Sciatic nerve (tissue), 2 donors: ENCODE measurements at regions not wholly inside any gene's neighbourhood (a gene's known extent, or its start where the extent isn't known, plus 50 kb on each side); places are given as distances from the start of the nearest gene placed in this dataset.

Experiments used
- ATAC-seq: fragments of 200-7000 bp; cut with Tn5 transposase; one replicate; pipeline ENCODE4 v1.9.1; 2020; ENCODE audit warnings: mild to moderate bottlenecking, moderate library complexity
- DNase-seq: peaks from one replicate; pipeline ENCODE4 v3.0.0-alpha.2; 2020; ENCODE audit warnings: low spot score
- intact Hi-C: fragments of 100-400 bp; cut with DNase I; formaldehyde crosslinking; loops from one replicate; pipeline ENCODE4 v1.14.2; 2022
- donor health status: DM: no; HTN: no; CAD: no.
- donor health status: DM: no; HTN: no; CAD: no.

- no peak for ATAC-seq
- intact Hi-C loops: no loop called here
- DNase-seq: no peak
Measured at GRCh38 chr3:180092889-180093288, 56.2 kb upstream of the PEX5L start.

GRCh38 chr3:180093535-180093934 is 56.8 kb upstream of the PEX5L start:
- no peak for DNase-seq
- intact Hi-C loops: no loop called here
- ATAC-seq: no peak

GRCh38 chr3:180097626-180098025 is 60.9 kb upstream of the PEX5L start:
- DNase-seq (no peak), ATAC-seq (no peak)
- intact Hi-C loops: no loop called here

- intact Hi-C loops: no loop called here
- DNase-seq (no peak), ATAC-seq (no peak)
Measured at GRCh38 chr3:180102134-180102533, 65.4 kb upstream of the PEX5L start.

- ATAC-seq: no peak
Measured at GRCh38 chr3:180102604-180103003, 65.9 kb upstream of the PEX5L start.

GRCh38 chr3:180116203-180116602 is 79.5 kb upstream of the PEX5L start:
- peak; percentile 68 for ATAC-seq
- DNase-seq: no peak
- intact Hi-C loops: no loop called here

More at GRCh38 chr3:180102604-180103003, 65.9 kb upstream of the PEX5L start:
- intact Hi-C loops: no loop called here
- DNase-seq: no peak

GRCh38 chr3:180116658-180117057 is 79.9 kb upstream of the PEX5L start:
- no peak for ATAC-seq
- intact Hi-C loops: no loop called here
- DNase-seq: no peak

GRCh38 chr3:180117381-180118163 is 80.8 kb upstream of the PEX5L start:
- DNase-seq: no peak
- ATAC-seq: no peak
- intact Hi-C loops: no loop called here

- DNase-seq (no peak), ATAC-seq (no peak)
- intact Hi-C loops: no loop called here
Measured at GRCh38 chr3:180119567-180119966, 82.8 kb upstream of the PEX5L start.

GRCh38 chr3:180123928-180124327 is 87.2 kb upstream of the PEX5L start:
- intact Hi-C loops: no loop called here
- ATAC-seq (no peak), DNase-seq (no peak)

GRCh38 chr3:180131169-180131568 is 94.4 kb upstream of the PEX5L start:
- DNase-seq (no peak), ATAC-seq (no peak)
- intact Hi-C loops: no loop called here

- ATAC-seq: no peak
- intact Hi-C loops: no loop called here
- DNase-seq: no peak
Measured at GRCh38 chr3:180135101-180135500, 98.4 kb upstream of the PEX5L start.

GRCh38 chr3:180138871-180139270 is 102.1 kb upstream of the PEX5L start:
- intact Hi-C loops: no loop called here
- ATAC-seq: no peak
- DNase-seq: no peak

GRCh38 chr3:180142041-180142440 is 105.3 kb upstream of the PEX5L start:
- ATAC-seq: no peak
- DNase-seq: no peak
- intact Hi-C loops: no loop called here

GRCh38 chr3:180142472-180142871 is 105.7 kb upstream of the PEX5L start:
- no peak for DNase-seq
- intact Hi-C loops: no loop called here
- ATAC-seq: no peak

- ATAC-seq: no peak
- intact Hi-C loops: no loop called here
- DNase-seq: no peak
Measured at GRCh38 chr3:180161770-180162169, 125.0 kb upstream of the PEX5L start.

GRCh38 chr3:180175572-180175971 is 138.8 kb upstream of the PEX5L start:
- intact Hi-C loops: no loop called here
- no peak for DNase-seq
- peak; percentile 24 for ATAC-seq

- intact Hi-C loops: no loop called here
- DNase-seq (no peak), ATAC-seq (peak; percentile 15)
Measured at GRCh38 chr3:180176059-180176458, 139.3 kb upstream of the PEX5L start.

GRCh38 chr3:180177255-180177654 is 140.5 kb upstream of the PEX5L start:
- intact Hi-C loops: no loop called here
- ATAC-seq: no peak
- no peak for DNase-seq

- intact Hi-C loops: no loop called here
- ATAC-seq (no peak), DNase-seq (no peak)
Measured at GRCh38 chr3:180179562-180179961, 142.8 kb upstream of the PEX5L start.

GRCh38 chr3:180180795-180181194 is 144.1 kb upstream of the PEX5L start:
- ATAC-seq: no peak
- intact Hi-C loops: no loop called here

More at GRCh38 chr3:180180795-180181194, 144.1 kb upstream of the PEX5L start:
- DNase-seq: no peak
